AG09319 (cell line): ENCODE measurements at regions not wholly inside any gene's neighbourhood (a gene's known extent, or its start where the extent isn't known, plus 50 kb on each side); places are given as distances from the start of the nearest gene placed in this dataset.
"Not testable (repeated sequence)": the region's sequence is repeated elsewhere in the genome, so short reads cannot be mapped to it uniquely, and the experiment has no call there.

ENCODE experiments used
- DNase-seq: peaks from one replicate; pipeline ENCODE4 v3.0.0-alpha.2; 2010; ENCODE audit warnings: low read depth; ENCODE audit errors: extremely low read depth
- TF ChIP-seq, protein P1 (sequence below): IDR thresholded peaks from 2 replicates; pipeline ENCODE4 v1.5.1; 2011; ENCODE audit warnings: low read depth, mild to moderate bottlenecking, inconsistent platforms, low read length, moderate library complexity

DNA sequence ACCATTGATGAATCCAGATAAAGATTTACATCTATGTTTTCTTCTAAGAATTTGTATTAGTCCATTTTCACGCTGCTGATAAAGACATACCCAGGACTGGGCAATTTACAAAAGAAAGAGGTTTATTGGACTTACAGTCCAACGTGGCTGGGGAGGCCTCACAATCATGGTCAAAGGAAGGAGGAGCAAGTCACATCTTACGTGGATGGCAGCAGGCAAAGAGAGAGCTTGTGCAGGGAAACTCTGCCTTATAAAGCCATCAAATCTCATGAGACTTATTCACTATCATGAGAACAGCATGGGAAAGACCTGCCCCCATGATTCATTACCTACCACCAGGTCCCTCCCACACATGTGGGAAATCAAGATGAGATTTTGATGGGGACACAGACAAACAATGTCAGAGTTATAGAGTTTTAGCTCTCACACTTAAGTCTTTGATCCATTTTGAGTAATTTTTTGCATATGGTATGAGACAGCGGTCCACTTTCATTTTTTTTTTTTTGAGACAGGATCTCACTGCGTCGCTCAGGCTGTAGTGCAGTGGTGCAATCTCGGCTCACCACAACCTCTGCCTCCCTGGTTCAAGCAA is 53.5 kb upstream of the JADE2 start:
- DNase-seq = not testable (repeated sequence)

DNA sequence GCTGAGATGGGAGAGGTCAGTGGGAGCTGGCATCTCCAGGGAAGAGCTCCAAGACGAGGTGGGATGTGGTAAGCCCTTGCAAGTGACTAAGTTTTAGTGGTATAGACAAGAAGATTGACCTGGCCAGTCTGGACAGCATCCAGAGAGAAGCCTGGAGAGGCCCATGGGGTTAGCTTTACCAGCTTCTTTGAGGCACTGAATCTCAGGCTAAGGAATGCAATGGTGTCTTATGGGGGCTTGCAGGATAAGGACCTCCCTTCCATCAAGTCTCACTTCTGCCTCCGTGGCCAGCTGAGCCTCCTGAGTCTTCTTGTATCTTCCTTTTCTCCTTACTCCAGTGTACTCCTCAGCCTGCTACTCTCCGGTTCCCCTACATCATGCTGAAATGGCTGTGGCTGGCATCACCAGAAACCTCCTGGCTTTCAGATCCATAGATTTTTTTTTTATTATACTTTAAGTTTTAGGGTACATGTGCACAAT is 56.5 kb upstream of the JADE2 start:
- TF ChIP-seq, protein P1, sequence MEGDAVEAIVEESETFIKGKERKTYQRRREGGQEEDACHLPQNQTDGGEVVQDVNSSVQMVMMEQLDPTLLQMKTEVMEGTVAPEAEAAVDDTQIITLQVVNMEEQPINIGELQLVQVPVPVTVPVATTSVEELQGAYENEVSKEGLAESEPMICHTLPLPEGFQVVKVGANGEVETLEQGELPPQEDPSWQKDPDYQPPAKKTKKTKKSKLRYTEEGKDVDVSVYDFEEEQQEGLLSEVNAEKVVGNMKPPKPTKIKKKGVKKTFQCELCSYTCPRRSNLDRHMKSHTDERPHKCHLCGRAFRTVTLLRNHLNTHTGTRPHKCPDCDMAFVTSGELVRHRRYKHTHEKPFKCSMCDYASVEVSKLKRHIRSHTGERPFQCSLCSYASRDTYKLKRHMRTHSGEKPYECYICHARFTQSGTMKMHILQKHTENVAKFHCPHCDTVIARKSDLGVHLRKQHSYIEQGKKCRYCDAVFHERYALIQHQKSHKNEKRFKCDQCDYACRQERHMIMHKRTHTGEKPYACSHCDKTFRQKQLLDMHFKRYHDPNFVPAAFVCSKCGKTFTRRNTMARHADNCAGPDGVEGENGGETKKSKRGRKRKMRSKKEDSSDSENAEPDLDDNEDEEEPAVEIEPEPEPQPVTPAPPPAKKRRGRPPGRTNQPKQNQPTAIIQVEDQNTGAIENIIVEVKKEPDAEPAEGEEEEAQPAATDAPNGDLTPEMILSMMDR = no peak
- no peak for DNase-seq

DNA sequence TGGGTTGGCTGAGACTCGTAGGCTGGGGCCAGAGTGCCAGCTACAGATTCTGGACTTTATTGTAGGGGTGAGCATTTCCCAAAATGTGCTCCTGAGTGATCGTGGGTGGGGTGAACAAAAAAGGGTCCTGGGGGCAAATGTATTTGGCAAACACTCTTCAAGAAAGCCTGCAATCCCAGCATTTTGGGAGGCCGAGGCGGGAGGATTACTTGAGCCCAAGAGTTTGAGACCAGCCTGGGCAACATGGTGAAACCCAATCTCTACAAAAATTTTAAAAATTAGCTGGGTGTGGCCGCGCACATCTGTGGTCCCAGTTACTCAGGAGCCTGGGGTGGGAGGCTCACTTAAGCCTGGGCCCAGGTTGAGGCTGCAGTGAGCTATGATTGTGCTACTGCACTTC is 55.5 kb upstream of the CDKN2AIPNL start:
- TF ChIP-seq, protein P1 = no peak
- no peak for DNase-seq

DNA sequence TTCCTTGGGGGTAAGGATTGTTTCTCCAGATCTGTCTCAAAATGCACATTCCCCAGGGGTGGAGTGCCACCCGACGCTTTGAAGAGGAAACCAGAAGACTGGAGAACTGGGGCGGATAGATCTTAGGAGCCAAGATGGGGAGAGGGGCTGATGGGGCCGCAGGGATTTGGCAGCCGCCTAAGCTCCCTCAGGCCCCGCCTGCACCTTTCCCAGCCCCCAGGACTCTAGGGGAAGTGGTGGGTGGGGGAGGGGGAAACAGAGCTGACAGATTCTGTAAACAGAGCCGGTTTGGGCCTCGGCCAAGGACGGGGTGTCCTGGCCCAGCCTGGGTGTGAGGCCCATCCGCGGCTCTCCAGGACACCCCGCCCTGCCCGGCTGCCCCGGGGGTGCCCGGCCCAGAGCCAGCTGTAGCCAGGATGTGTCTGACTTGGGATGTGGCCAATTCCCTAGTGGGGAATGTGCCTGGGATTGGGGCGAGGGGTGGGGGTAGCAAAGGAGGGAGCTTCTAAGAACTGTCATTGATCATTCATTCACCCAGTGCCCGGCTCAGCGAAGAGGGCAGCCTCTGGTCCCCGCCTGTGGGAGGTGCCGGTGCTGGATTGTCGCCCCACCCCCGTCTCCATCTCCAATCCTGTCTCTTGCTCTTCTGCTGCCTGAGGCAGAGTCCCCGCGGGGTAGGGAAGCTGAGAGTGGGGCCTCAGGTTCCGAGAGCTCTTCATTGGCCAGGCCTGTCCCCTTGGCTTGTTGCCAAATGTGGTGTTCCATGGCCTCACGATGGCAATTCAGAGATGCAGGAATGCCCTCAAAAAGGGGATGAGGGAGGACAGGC is 54.8 kb upstream of the CDKN2AIPNL start:
- TF ChIP-seq, protein P1 = no peak

DNA sequence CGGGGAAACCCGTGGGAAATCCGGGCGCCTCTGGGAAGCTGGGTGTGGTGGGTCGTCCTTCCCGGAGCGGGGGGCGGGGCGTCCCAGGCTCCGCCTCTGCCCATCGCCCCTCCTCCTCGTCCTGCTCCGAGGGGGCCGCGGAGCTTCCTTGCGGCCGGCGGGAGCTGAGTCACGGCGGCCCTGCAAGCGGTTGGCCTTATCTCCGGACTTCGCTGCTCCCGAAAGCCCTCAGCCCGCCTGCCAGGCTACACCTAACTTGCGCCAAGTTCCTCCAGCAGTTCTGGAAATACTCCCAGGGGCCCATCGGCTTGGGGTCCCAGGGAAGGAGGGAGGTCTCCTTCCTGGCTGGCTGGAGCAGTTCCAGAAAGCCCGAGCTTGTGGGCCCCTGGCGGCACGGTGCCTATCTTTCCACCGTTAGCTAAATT is 54.1 kb upstream of the CDKN2AIPNL start:
- TF ChIP-seq, protein P1 = no peak
- peak; percentile 66 for DNase-seq

More for the DNA sequence above, 54.8 kb upstream of the CDKN2AIPNL start:
- peak; percentile 29 for DNase-seq

DNA sequence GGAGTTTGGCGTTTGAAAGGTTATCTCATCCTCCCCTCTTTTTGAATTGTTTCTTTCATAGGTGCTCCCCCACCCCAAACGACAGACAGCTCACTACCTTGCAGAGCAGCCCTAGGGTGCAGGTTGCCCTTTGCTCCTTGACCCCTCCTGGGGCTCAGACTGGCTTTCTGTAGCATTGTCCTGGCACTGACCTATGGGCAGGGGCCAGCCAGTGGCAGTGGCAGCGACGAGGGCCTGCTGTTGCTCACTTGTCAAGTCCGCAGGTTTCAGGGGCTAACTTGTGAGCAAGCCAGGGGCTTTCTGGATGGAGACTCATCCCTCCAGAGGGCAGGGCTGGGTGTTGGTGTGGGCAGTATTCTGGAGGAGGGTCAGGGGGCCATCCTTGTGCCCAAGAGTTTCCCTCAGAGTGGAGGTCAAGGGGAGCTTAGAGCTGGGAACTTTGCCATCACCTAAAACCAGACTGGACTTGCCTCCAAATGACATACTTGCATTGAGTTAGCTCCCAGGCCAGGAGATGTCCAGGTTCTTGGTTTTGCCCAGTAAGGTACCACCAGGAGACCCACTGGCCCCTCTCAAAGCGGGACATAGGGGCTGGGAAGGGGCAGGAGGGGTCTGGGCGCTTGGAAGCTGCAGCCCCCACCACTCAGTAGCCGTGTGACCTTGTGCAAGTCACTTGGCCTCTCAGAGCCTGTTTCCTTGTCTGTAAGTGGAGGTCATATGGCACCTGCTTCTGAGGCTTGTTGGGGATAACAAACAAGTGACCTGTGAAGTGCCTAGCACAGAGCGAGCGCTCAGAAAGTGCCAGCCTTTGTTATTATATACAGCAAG is 53.5 kb upstream of the CDKN2AIPNL start:
- TF ChIP-seq, protein P1 = no peak
- no peak for DNase-seq

DNA sequence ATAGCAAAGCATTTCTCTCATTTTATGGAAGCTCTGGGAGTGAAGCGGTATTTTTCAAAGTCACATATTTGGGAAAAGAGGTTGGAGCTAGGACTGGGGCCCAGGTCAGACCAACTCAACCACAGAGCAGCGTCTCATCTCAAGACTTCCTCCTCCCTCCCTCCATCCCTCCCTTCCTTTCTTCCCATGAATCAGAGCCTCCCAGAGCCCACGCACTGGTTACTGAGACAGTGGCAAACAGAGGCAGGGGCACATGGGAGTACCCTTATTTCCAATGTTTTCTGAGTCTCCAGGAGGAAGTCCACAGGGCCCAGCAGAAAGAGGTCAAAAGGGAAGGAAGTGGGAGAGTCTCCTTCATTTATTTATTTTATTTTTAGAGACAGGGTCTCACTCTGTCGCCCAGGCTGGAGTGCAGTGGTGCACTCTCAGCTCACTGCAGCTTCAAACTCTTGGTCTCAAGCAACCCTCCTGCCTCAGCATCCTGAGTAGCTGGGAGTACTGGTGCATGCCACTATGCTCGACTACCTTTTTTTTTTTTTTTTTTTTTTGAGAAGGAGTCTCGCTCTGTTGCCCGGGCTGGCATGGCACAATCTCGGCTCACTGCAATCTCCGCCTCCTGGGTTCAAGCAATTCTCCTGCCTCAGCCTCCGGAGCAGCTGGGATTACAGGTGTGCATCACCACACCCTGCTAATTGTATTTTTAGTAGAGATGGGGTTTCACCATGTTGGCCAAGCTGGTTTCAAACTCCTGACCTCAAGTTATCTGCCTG is 52.5 kb upstream of the CDKN2AIPNL start:
- TF ChIP-seq, protein P1 = no peak
- DNase-seq = no peak
